ENCODE measurements at regions not wholly inside any gene's neighbourhood (a gene's known extent, or its start where the extent isn't known, plus 50 kb on each side); places are given as distances from the start of the nearest gene placed in this dataset.
"Not testable (repeated sequence)": the region's sequence is repeated elsewhere in the genome, so short reads cannot be mapped to it uniquely, and the experiment has no call there.

DNA sequence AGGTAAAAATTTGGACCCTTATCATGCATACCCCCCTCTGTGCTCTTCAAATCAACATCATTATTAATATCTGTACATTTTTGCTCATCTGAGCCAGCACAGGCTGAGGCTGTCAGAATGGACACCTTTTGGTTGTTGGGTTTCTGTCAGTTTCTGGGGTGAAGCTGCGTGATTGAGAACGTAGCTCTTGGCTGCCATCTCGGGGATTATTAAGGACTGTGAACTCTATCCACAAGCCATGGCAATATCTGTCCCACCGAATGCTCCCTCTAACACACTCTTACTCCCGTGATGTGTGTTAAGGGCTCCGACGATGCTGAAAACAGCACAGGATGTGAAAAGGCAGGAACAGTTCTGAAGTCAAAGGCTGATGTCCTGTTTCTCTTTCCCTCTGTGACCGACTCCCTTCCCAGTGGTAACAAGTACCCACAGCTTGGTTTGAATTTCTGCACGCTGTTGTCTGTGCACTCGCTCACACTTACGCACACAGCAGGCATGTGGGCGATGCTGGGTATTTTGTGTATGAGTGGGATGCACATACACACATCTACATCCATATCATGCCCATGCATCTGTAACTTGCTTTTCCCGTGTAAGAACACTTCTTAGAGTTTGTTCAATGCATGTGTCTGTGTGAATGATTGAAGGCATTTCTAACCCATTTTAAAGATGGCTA is 405.6 kb downstream of the TMEM121 start:
- no peak for DNase-seq (ENCODE audit: low spot score)

GRCh38 chr14:105933238-105933637 is 406.9 kb downstream of the TMEM121 start:
- no peak for DNase-seq (ENCODE audit: low spot score)

DNA sequence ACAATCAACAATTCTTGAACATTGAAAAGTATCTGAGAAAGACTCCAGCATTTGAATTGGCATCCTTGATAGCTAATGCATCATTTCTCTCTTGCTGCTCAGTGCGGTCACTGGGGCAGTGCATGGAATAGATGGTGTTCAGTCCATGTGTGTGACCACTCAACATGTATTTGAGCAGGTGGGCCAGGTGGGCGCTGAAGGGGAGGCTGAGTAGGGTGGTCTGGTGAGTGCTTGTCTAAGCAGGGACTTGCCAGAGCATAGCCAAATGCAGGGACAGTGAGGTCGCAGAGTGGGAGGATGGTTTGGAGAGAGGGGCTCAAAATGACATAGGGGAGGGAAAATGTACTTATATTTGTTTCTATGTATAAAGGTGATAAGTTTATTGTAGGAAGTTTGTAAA is 409.0 kb downstream of the TMEM121 start:
- DNase-seq (ENCODE audit: low spot score) = no peak

GRCh38 chr14:105937253-105938054 is 411.1 kb downstream of the TMEM121 start:
- no peak for DNase-seq (ENCODE audit: low spot score)

- DNase-seq (ENCODE audit: low spot score) = no peak
Observed at GRCh38 chr14:105938055-105938863, 411.9 kb downstream of the TMEM121 start.

- DNase-seq (ENCODE audit: low spot score) = no peak
Observed at GRCh38 chr14:105938959-105939358, 412.6 kb downstream of the TMEM121 start.

GRCh38 chr14:105939810-105940508 is 413.6 kb downstream of the TMEM121 start:
- DNase-seq (ENCODE audit: low spot score) = no peak

- no peak for DNase-seq (ENCODE audit: low spot score)
Observed at GRCh38 chr14:105940534-105941225, 414.3 kb downstream of the TMEM121 start.

GRCh38 chr14:105941226-105942166 is 415.1 kb downstream of the TMEM121 start:
- no peak for DNase-seq (ENCODE audit: low spot score)

GRCh38 chr14:105942725-105943124 is 416.3 kb downstream of the TMEM121 start:
- DNase-seq (ENCODE audit: low spot score) = not testable (repeated sequence)

- DNase-seq (ENCODE audit: low spot score) = no peak
Observed at GRCh38 chr14:105943973-105944602, 417.7 kb downstream of the TMEM121 start.

DNA sequence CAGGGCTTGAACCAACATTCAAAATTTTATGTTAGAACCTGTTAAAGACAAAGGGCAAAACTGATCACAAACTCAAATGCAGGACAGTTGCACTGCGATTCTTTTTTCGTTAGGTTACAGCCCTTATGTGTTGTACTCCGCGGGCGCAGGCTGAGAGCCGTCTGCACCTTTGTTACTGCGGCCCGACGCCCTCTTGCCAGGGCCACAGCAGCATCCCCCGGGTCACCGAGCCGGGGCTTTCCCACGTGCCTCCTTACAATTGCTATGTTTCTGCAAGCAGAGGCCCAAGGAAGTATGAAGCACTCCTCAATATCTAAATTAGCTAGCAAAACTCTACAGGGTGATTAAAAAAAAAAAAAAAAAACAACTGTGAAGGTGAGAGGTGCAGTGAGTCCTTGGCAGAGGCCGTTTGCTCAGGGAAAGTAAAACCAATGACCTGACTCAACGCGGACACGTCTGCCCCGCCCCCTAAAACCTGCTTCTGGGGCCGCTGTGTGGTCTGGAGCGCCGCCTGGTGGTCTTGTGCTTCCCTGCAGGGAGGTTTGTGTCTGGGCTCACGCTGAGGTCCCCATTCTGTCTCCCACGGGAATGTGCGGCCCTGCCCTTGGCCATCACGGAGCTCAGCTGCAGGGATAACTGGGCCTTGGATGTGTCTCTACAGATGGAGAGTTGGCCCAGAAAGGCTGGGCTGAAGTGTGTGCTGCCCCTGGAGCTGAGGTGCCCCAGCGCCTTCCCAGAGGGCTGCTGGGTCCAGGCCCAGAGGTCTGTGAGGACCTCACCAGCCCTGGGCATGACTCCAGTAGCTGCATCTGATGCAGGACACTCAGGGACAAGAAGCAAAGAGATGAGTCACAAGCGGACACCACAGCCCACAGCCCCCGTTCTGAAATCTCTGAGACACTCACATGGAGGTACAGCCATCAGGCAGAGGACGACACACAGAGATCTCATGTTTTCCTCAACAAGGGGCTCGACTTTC is 418.5 kb downstream of the TMEM121 start:
- peak; percentile 76 for DNase-seq (ENCODE audit: low spot score)

DNA sequence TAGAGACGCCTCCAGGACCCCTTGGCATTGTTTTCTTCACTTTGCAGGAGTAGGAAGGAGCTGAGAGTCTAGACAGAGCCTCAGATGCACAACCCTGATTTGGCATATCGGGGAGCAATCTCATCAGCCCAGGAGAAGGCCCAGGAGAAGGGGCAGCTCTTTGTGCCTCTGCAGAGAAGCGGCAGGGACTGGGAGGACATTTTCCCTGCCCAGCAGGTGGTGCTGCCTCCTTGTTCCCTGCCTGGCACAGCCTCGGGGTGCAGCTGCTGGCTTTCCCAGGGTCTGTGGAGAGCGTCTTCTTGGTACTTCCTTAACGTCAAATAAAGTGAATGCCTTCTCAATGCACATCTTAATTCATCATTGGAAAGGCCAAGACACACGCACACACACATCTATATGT is 419.5 kb downstream of the TMEM121 start:
- DNase-seq (ENCODE audit: low spot score) = no peak

GRCh38 chr14:105947599-105947998 is 421.2 kb downstream of the TMEM121 start:
- no peak for DNase-seq (ENCODE audit: low spot score)

GRCh38 chr14:105948955-105949354 is 422.6 kb downstream of the TMEM121 start:
- not testable (repeated sequence) for DNase-seq (ENCODE audit: low spot score)

DNA sequence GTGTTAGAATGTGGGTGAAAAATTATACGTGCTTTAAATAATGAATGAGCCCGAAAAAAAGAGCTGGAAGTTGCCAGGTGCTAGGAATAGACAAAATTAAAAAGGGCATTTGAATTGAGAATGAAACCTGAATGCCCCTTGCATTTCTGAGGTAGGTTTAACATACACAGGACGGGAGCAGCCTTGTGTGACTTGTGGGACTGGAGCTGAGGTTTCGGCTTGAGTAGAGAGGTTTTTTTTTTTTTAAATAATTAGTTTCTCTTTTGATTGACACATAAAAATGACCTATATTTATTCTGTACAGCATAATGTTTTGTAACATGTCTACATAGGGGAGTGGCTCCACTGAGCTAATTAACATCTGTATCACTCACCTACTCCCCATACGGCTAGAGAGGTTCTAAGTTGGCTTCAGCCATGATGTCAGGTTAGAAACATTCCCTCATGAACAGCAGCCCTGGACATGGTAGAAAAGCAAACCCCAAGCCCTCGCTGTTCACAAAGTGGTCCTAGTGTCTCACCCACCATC is 424.0 kb downstream of the TMEM121 start:
- DNase-seq (ENCODE audit: low spot score) = not testable (repeated sequence)

- no peak for DNase-seq (ENCODE audit: low spot score)
Observed at GRCh38 chr14:105951399-105951798, 425.0 kb downstream of the TMEM121 start.

- DNase-seq (ENCODE audit: low spot score) = no peak
Observed at GRCh38 chr14:105952222-105952621, 425.8 kb downstream of the TMEM121 start.
